Endothelial cell of hepatic sinusoid (primary cell): ENCODE measurements at regions not wholly inside any gene's neighbourhood (a gene's known extent, or its start where the extent isn't known, plus 50 kb on each side); places are given as distances from the start of the nearest gene placed in this dataset.

ENCODE experiments used
- in situ Hi-C: cut with HindIII; loops from 2 replicates; pipeline ENCODE4 v1.10.0; 2017; ENCODE audit warnings: low sequenced_read_pairs

- in situ Hi-C loops = no loop called here
Observed at GRCh38 chr2:34387536-34387935, 788.4 kb upstream of the FAM98A start.

- in situ Hi-C loops = no loop called here
Observed at GRCh38 chr2:34379586-34379985, 780.5 kb upstream of the FAM98A start.

GRCh38 chr2:34373586-34374233, 774.6 kb upstream of the FAM98A start:
- in situ Hi-C loops = no loop called here

- in situ Hi-C loops = no loop called here
Observed at GRCh38 chr2:34372967-34373366, 773.9 kb upstream of the FAM98A start.

GRCh38 chr2:34371711-34372110, 772.6 kb upstream of the FAM98A start:
- in situ Hi-C loops = no loop called here

- in situ Hi-C loops = no loop called here
Observed at GRCh38 chr2:34368304-34368703, 769.2 kb upstream of the FAM98A start.

GRCh38 chr2:34365932-34366331, 766.8 kb upstream of the FAM98A start:
- in situ Hi-C loops = no loop called here

GRCh38 chr2:34365512-34365911, 766.4 kb upstream of the FAM98A start:
- in situ Hi-C loops = no loop called here

GRCh38 chr2:34353509-34354113, 754.5 kb upstream of the FAM98A start:
- in situ Hi-C loops = no loop called here

GRCh38 chr2:34349527-34349926, 750.4 kb upstream of the FAM98A start:
- in situ Hi-C loops = no loop called here

GRCh38 chr2:34345030-34345429, 745.9 kb upstream of the FAM98A start:
- in situ Hi-C loops = no loop called here

- in situ Hi-C loops = no loop called here
Observed at GRCh38 chr2:34340307-34340706, 741.2 kb upstream of the FAM98A start.

GRCh38 chr2:34337735-34338134, 738.6 kb upstream of the FAM98A start:
- in situ Hi-C loops = no loop called here

- in situ Hi-C loops = no loop called here
Observed at GRCh38 chr2:34332813-34333212, 733.7 kb upstream of the FAM98A start.

GRCh38 chr2:34320056-34320455, 721.0 kb upstream of the FAM98A start:
- in situ Hi-C loops = no loop called here

GRCh38 chr2:34317797-34318196, 718.7 kb upstream of the FAM98A start:
- in situ Hi-C loops = no loop called here

GRCh38 chr2:34316788-34317187, 717.7 kb upstream of the FAM98A start:
- in situ Hi-C loops = no loop called here

GRCh38 chr2:34311816-34312215, 712.7 kb upstream of the FAM98A start:
- in situ Hi-C loops = no loop called here

- in situ Hi-C loops = no loop called here
Observed at GRCh38 chr2:34308140-34308539, 709.0 kb upstream of the FAM98A start.

- in situ Hi-C loops = no loop called here
Observed at GRCh38 chr2:34307636-34308035, 708.5 kb upstream of the FAM98A start.

- in situ Hi-C loops = no loop called here
Observed at GRCh38 chr2:34306745-34307144, 707.6 kb upstream of the FAM98A start.

GRCh38 chr2:34305587-34305986, 706.5 kb upstream of the FAM98A start:
- in situ Hi-C loops = no loop called here

- in situ Hi-C loops = no loop called here
Observed at GRCh38 chr2:34294961-34295360, 695.9 kb upstream of the FAM98A start.
